Fibroblast of lung (primary cell): ENCODE measurements at regions not wholly inside any gene's neighbourhood (a gene's known extent, or its start where the extent isn't known, plus 50 kb on each side); places are given as distances from the start of the nearest gene placed in this dataset.

Experiments
- EZH2 ChIP-seq: IDR thresholded peaks from 2 replicates; pipeline ENCODE4 v1.5.1; 2012; ENCODE audit warnings: low read length, control low read depth, mild to moderate bottlenecking; ENCODE audit errors: missing control alignments
- TF ChIP-seq, protein P1 (sequence below), 2 donors: IDR thresholded peaks in 1 of 2; conservative IDR thresholded peaks in 1 of 2; 1 replicate in 1 of 2; 2 replicates in 1 of 2; pipeline ENCODE4 v1.5.1; 2011 to 2012; ENCODE audit warnings: low read length in 2 of 2, control low read depth in 1 of 2, inconsistent platforms in 1 of 2, low read depth in 1 of 2, mild to moderate bottlenecking in 1 of 2

DNA sequence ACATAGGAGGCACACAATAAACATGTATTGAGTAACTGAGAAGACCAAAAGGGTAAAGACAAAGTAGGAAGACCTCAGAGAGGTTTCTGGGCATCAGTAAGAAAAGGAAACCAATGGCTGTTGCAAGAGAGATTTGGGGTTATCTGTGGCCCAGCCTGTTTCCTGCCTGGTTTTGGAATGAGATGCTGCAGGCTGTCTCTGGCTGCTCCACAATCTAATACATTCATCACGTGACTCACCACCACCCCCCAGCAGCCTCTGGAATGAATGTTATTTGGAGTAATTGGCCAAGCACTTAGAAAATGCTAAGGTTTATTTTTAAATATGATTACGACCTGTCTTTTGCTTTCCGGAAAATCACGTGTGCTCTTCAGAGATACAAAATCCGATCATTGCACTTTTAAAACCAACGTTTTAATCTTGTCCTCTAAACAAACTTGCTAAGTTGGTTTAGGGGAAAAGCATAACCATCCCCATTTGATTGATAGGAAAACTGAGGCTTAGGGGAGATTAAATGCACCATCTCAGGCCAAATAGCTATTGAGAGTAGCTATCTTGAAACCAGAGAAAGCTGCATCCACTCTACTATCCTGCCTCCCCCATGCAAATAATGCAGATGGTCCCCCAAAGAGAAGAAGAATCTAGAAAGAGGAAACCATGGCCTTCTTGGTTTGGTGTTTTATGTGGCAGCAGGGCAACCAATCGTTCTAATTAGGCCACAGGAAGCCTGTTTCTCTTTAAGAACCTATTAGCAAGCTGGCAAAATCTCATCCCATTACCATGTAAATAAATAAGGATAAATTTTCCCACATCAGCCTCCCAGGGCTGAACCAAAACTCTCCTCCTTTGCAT, 151.8 kb upstream of the ADRA1B start:
- TF ChIP-seq, protein P1, sequence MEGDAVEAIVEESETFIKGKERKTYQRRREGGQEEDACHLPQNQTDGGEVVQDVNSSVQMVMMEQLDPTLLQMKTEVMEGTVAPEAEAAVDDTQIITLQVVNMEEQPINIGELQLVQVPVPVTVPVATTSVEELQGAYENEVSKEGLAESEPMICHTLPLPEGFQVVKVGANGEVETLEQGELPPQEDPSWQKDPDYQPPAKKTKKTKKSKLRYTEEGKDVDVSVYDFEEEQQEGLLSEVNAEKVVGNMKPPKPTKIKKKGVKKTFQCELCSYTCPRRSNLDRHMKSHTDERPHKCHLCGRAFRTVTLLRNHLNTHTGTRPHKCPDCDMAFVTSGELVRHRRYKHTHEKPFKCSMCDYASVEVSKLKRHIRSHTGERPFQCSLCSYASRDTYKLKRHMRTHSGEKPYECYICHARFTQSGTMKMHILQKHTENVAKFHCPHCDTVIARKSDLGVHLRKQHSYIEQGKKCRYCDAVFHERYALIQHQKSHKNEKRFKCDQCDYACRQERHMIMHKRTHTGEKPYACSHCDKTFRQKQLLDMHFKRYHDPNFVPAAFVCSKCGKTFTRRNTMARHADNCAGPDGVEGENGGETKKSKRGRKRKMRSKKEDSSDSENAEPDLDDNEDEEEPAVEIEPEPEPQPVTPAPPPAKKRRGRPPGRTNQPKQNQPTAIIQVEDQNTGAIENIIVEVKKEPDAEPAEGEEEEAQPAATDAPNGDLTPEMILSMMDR (conservative IDR thresholded peaks at IDR 0.05 in 1 of 2, IDR thresholded peaks at IDR 0.05 in 1 of 2; ENCODE audit: low read depth in 1 of 2, low read length in 2 of 2), result no peak
- no peak for TF ChIP-seq EZH2
